H1 (cell line): ENCODE measurements at regions not wholly inside any gene's neighbourhood (a gene's known extent, or its start where the extent isn't known, plus 50 kb on each side); places are given as distances from the start of the nearest gene placed in this dataset.

Experiments used
- CTCF ChIA-PET: fragments of 300-600 bp; sonication (Branson Sonifier 250); formaldehyde crosslinking; loops from one replicate; lab custom pipeline; 2021; ENCODE audit not compliant: partially characterized antibody; lab: Charles Lee
- POLR2A ChIA-PET: fragments of 300-600 bp; sonication (Branson Sonifier 250); formaldehyde crosslinking; loops from one replicate; lab custom pipeline; 2021; ENCODE audit warnings: inconsistent platforms; ENCODE audit not compliant: partially characterized antibody; lab: Charles Lee
- DNase-seq, 2 experiments: peaks; one replicate each; pipeline versions ENCODE4 v3.0.0 to v3.0.0-alpha.2; 2010 to 2022; ENCODE audit warnings: low spot score in 2 of 2, low read depth in 1 of 2, mixed read lengths in 1 of 2
- FAIRE-seq: peaks from 2 replicates; lab custom pipeline; 2011; peaks lifted over from hg19 to GRCh38; lab: Jason Lieb, UNC
- H2AFZ ChIP-seq: 2 replicates; pipeline ENCODE4 v1.8.1; 2012; ENCODE audit warnings: low read length, inconsistent platforms
- H2AK5ac ChIP-seq: 2 replicates; pipeline ENCODE4 v1.6.1; 2013; ENCODE audit warnings: low read depth, low read length
- H2BK120ac ChIP-seq: replicated peaks from 2 replicates; pipeline ENCODE3; 2013; ENCODE audit warnings: low read depth, low read length, inconsistent platforms
- H2BK12ac ChIP-seq: 2 replicates; pipeline ENCODE4 v1.6.1; 2013; ENCODE audit warnings: low read depth, low read length
- H2BK15ac ChIP-seq: 2 replicates; pipeline ENCODE4 v1.6.1; 2013; ENCODE audit warnings: low read length
- H2BK20ac ChIP-seq: 2 replicates; pipeline ENCODE4 v1.6.1; 2013; ENCODE audit warnings: low read length
- H2BK5ac ChIP-seq: 2 replicates; pipeline ENCODE4 v1.6.1; 2013; ENCODE audit warnings: low read depth, low read length
- H3K14ac ChIP-seq: 2 replicates; pipeline ENCODE4 v1.6.1; 2013; ENCODE audit warnings: inconsistent platforms; ENCODE audit not compliant: insufficient read length
- H3K18ac ChIP-seq: 2 replicates; pipeline ENCODE4 v1.6.1; 2013; ENCODE audit warnings: low read length; ENCODE audit errors: extremely low read depth
- H3K23ac ChIP-seq: 2 replicates; pipeline ENCODE4 v1.6.1; 2013; ENCODE audit warnings: inconsistent platforms; ENCODE audit not compliant: insufficient read length
- H3K23me2 ChIP-seq: 2 replicates; pipeline ENCODE4 v1.6.1; 2013; ENCODE audit warnings: low read depth, low read length
- H3K27ac ChIP-seq: 2 replicates; pipeline ENCODE4 v1.6.1; 2011; ENCODE audit warnings: low read depth, low read length, inconsistent platforms
- H3K27me3 ChIP-seq, 4 experiments: replicated peaks in 1 of 4; 1 replicate in 1 of 4; 2 replicates in 3 of 4; pipeline versions ENCODE4 v1.6.1 to v1.8.1; 2011 to 2013; ENCODE audit warnings: low read length in 3 of 4, mild to moderate bottlenecking in 3 of 4, inconsistent platforms in 2 of 4, mixed read lengths in 2 of 4, moderate library complexity in 1 of 4; ENCODE audit not compliant: control insufficient read depth in 3 of 4, insufficient read depth in 3 of 4; ENCODE audit errors: extremely low read depth in 1 of 4
- H3K36me3 ChIP-seq, 4 experiments: 2 replicates each; pipeline versions ENCODE4 v1.6.1 to v1.8.1; 2011 to 2013; ENCODE audit warnings: mild to moderate bottlenecking in 4 of 4, low read length in 3 of 4, moderate library complexity in 2 of 4, control low read depth in 1 of 4, inconsistent platforms in 1 of 4; ENCODE audit not compliant: insufficient read depth in 4 of 4, control insufficient read depth in 2 of 4
- H3K4ac ChIP-seq: replicated peaks from 2 replicates; pipeline ENCODE3; 2013; ENCODE audit warnings: low read length, low read depth, mixed read lengths, inconsistent platforms; ENCODE audit not compliant: insufficient read length
- H3K4me1 ChIP-seq, 4 experiments: replicated peaks in 1 of 4; 1 replicate in 1 of 4; 2 replicates in 3 of 4; pipeline versions ENCODE4 v1.6.1 to v1.8.1; 2011 to 2013; ENCODE audit warnings: low read length in 3 of 4, inconsistent platforms in 2 of 4, mixed read lengths in 1 of 4; ENCODE audit not compliant: insufficient read depth in 4 of 4, control insufficient read depth in 3 of 4
- H3K4me2 ChIP-seq, 2 experiments: 2 replicates each; pipeline versions ENCODE4 v1.6.1 to v1.8.1; 2011 to 2013; ENCODE audit warnings: low read depth in 2 of 2, low read length in 2 of 2, control low read depth in 1 of 2, inconsistent platforms in 1 of 2, mild to moderate bottlenecking in 1 of 2; ENCODE audit not compliant: insufficient read depth in 1 of 2
- H3K4me3 ChIP-seq, 4 experiments: fragments of 200-600, 300-600 bp in 1 of 4; sonication (generic), shearing (Covaris generic), sonication (Bioruptor Twin) in 1 of 4; 2 replicates each; pipeline versions ENCODE4 v1.5.1 to v1.8.1; 2011 to 2016; ENCODE audit warnings: low read length in 4 of 4, low read depth in 3 of 4, control low read depth in 2 of 4, inconsistent platforms in 2 of 4, mild to moderate bottlenecking in 2 of 4, mixed read lengths in 1 of 4, moderate library complexity in 1 of 4; ENCODE audit not compliant: insufficient read depth in 2 of 4; ENCODE audit errors: extremely low read depth in 1 of 4
- H3K56ac ChIP-seq: replicated peaks from 2 replicates; pipeline ENCODE3; 2013; ENCODE audit warnings: low read depth, mild to moderate bottlenecking, mixed read lengths, low read length, inconsistent platforms; ENCODE audit not compliant: insufficient read length
- H3K79me1 ChIP-seq: 2 replicates; pipeline ENCODE4 v1.6.1; 2013; ENCODE audit warnings: low read depth, low read length, control low read depth
- H3K79me2 ChIP-seq, 2 experiments: 2 replicates each; pipeline versions ENCODE4 v1.6.1 to v1.8.1; 2012 to 2013; ENCODE audit warnings: low read length in 2 of 2, mild to moderate bottlenecking in 2 of 2, inconsistent platforms in 1 of 2; ENCODE audit not compliant: insufficient read depth in 2 of 2, control insufficient read depth in 1 of 2
- H3K9ac ChIP-seq, 4 experiments: replicated peaks in 1 of 4; 1 replicate in 1 of 4; 2 replicates in 3 of 4; pipeline versions ENCODE4 v1.6.1 to v1.8.1; 2011 to 2013; ENCODE audit warnings: low read depth in 3 of 4, low read length in 3 of 4, control low read depth in 2 of 4, mild to moderate bottlenecking in 2 of 4, moderate library complexity in 2 of 4, inconsistent platforms in 1 of 4; ENCODE audit errors: extremely low read depth in 1 of 4
- H3K9me3 ChIP-seq, 2 experiments: 2 replicates each; pipeline versions ENCODE4 v1.6.1 to v1.8.1; 2012 to 2013; ENCODE audit warnings: mild to moderate bottlenecking in 2 of 2, moderate library complexity in 2 of 2, control low read depth in 1 of 2, inconsistent platforms in 1 of 2, low read depth in 1 of 2, low read length in 1 of 2, mixed read lengths in 1 of 2; ENCODE audit not compliant: insufficient read depth in 2 of 2
- H4K20me1 ChIP-seq, 2 experiments: replicated peaks in 1 of 2; 2 replicates each; pipeline versions ENCODE3 to v1.8.1; 2011 to 2013; ENCODE audit warnings: inconsistent platforms in 2 of 2, low read length in 2 of 2, mild to moderate bottlenecking in 1 of 2; ENCODE audit not compliant: insufficient read depth in 2 of 2, control insufficient read depth in 1 of 2
- H4K5ac ChIP-seq: 2 replicates; pipeline ENCODE4 v1.6.1; 2013; ENCODE audit warnings: low read length, low read depth, mixed read lengths, inconsistent platforms; ENCODE audit not compliant: insufficient read length
- H4K8ac ChIP-seq: 2 replicates; pipeline ENCODE4 v1.8.0; 2013; ENCODE audit warnings: mild to moderate bottlenecking, moderate library complexity, low read length, inconsistent platforms; ENCODE audit not compliant: insufficient read depth; ENCODE audit errors: extremely low read depth
- H4K91ac ChIP-seq: replicated peaks from 2 replicates; pipeline ENCODE3; 2013; ENCODE audit warnings: low read length, mixed read lengths, inconsistent platforms; ENCODE audit not compliant: insufficient read length
- CTBP2 ChIP-seq: IDR thresholded peaks from 2 replicates; pipeline ENCODE4 v1.7.0; 2011; ENCODE audit warnings: borderline replicate concordance, mild to moderate bottlenecking, moderate library complexity, mixed read lengths, low read length; ENCODE audit not compliant: insufficient read depth, insufficient read length
- GTF2F1 ChIP-seq: IDR thresholded peaks from 2 replicates; pipeline ENCODE4 v1.6.1; 2012; ENCODE audit warnings: low read depth, low read length, improper control_type of control experiment, borderline replicate concordance
- JUND ChIP-seq: IDR thresholded peaks from 2 replicates; pipeline ENCODE4 v1.6.1; 2011; ENCODE audit warnings: mild to moderate bottlenecking, improper control_type of control experiment, low read length
- RNF2 ChIP-seq: fragments of 200-900, 300-1000 bp; sonication (generic); IDR thresholded peaks from 2 replicates; pipeline ENCODE4 v1.7.1; 2016; ENCODE audit warnings: borderline replicate concordance, low read depth, mild to moderate bottlenecking, antibody characterized with exemption, low read length; ENCODE audit not compliant: poor library complexity, severe bottlenecking; ENCODE audit errors: missing control alignments
- TEAD4 ChIP-seq: IDR thresholded peaks from 2 replicates; pipeline ENCODE4 v1.6.1; 2012; ENCODE audit warnings: low read depth, low read length, inconsistent platforms, mixed read lengths
- WGBS, 2 experiments: shearing (Covaris generic) in 1 of 2; methylation state at CpG; one replicate each; pipeline versions ENCODE4 v1.1.6 to v1.1.7; 2013 to 2015; ENCODE audit warnings: low lambda C conversion rate in 2 of 2, mixed read lengths in 2 of 2, inconsistent platforms in 1 of 2, low coverage in 1 of 2, missing lambda C conversion rate in 1 of 2; ENCODE audit not compliant: insufficient replicate concordance in 2 of 2, insufficient coverage in 1 of 2, insufficient read length in 1 of 2; ENCODE audit errors: extremely low coverage in 1 of 2, missing lambda C conversion rate in 1 of 2; 5-methylcytosine and 5-hydroxymethylcytosine counted together

DNA sequence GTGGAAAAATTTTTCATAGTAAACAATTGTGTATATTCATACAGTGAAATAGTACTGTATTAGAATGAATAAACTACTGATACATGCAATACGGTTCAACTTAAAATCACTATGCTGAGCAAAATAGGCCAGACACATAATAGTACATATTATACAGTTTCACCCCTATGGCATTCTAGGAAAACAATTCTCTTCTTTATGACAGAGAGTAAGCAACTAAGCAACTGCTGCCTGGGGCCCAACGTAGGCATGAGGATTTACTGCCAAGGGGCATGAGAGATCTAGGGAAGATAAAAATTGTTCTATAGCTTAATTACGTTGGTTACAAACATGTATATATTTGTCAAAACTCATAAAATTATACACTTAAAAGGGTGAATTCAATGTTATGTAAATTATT, 180.2 kb downstream of the DRD1 start:
- Histone ChIP-seq H3K9me3 (peaks cover 0 to 2% of the 10 kb centered on the region in 2 experiments; a peak in 1 of 4 replicates), H3K79me2 (no peaks in the 10 kb centered on the region), H3K27me3 (no peaks in the 10 kb centered on the region), H3K23me2 (no peaks in the 10 kb centered on the region), H3K23ac (no peak overlapping the region), H4K8ac (no peak overlapping the region), H2AFZ (no peak overlapping the region), H3K4ac (no peak overlapping the region), H2AK5ac (no peak overlapping the region), H3K14ac (no peak overlapping the region), H2BK5ac (no peak overlapping the region), H3K79me1 (no peaks in the 10 kb centered on the region), H2BK15ac (no peak overlapping the region), H3K27ac (no peak overlapping the region), H3K36me3 (no peaks in the 10 kb centered on the region), H4K20me1 (no peaks in the 10 kb centered on the region), H3K56ac (no peak overlapping the region), H4K5ac (no peak overlapping the region), H3K4me3 (no peak overlapping the region), H4K91ac (no peak overlapping the region), H2BK12ac (no peak overlapping the region), H2BK20ac (no peak overlapping the region), H3K4me1 (no peaks in the 10 kb centered on the region), H2BK120ac (no peak overlapping the region), H3K4me2 (no peak overlapping the region), H3K18ac (no peak overlapping the region), H3K9ac (no peak overlapping the region)
- ChIA-PET CTCF (no interaction called here), POLR2A (no interaction called here)
- TF ChIP-seq TEAD4 (no peak), CTBP2 (no peak), JUND (no peak), GTF2F1 (no peak), RNF2 (no peak)
- WGBS, 2 experiments: 93% methylated on average over 3 of the region's 3 CpGs; no CpG with 5 or more reads in 1 of the 2 experiments
- DNase-seq (no peak), FAIRE-seq (no peak)
